NCI-H748 treated with DMSO at 0.1 percent for 48 hours (cell line): ENCODE measurements at regions not wholly inside any gene's neighbourhood (a gene's known extent, or its start where the extent isn't known, plus 50 kb on each side); places are given as distances from the start of the nearest gene placed in this dataset.

Experiments used
- DNase-seq: peaks from one replicate; lab custom pipeline; 2025; lab: John Stamatoyannopoulos, UW

GRCh38 chr4:30939684-30940083 is 219.5 kb downstream of the PCDH7 start:
- DNase-seq: no peak

- DNase-seq: no peak
Observed at GRCh38 chr4:30941641-30942040, 221.5 kb downstream of the PCDH7 start.

GRCh38 chr4:30943356-30943755 is 223.2 kb downstream of the PCDH7 start:
- no peak for DNase-seq

- no peak for DNase-seq
Observed at GRCh38 chr4:30945586-30945985, 225.4 kb downstream of the PCDH7 start.

- no peak for DNase-seq
Observed at GRCh38 chr4:30946288-30946687, 226.1 kb downstream of the PCDH7 start.

GRCh38 chr4:30948653-30949052 is 228.5 kb downstream of the PCDH7 start:
- no peak for DNase-seq

GRCh38 chr4:30950737-30951136 is 230.6 kb downstream of the PCDH7 start:
- DNase-seq: no peak

GRCh38 chr4:30952526-30953219 is 232.5 kb downstream of the PCDH7 start:
- no peak for DNase-seq

- no peak for DNase-seq
Observed at GRCh38 chr4:30953799-30954198, 233.6 kb downstream of the PCDH7 start.

- DNase-seq: no peak
Observed at GRCh38 chr4:30956916-30957315, 236.7 kb downstream of the PCDH7 start.

GRCh38 chr4:30957706-30958105 is 237.5 kb downstream of the PCDH7 start:
- DNase-seq: no peak

GRCh38 chr4:30959781-30960485 is 239.8 kb downstream of the PCDH7 start:
- no peak for DNase-seq

- no peak for DNase-seq
Observed at GRCh38 chr4:30962939-30963338, 242.8 kb downstream of the PCDH7 start.

GRCh38 chr4:30968926-30969325 is 248.8 kb downstream of the PCDH7 start:
- DNase-seq: no peak

GRCh38 chr4:30972542-30972941 is 252.4 kb downstream of the PCDH7 start:
- peak; percentile 48 for DNase-seq

- no peak for DNase-seq
Observed at GRCh38 chr4:30973993-30974392, 253.8 kb downstream of the PCDH7 start.

- DNase-seq: no peak
Observed at GRCh38 chr4:30979402-30979801, 259.2 kb downstream of the PCDH7 start.

GRCh38 chr4:30989508-30989907 is 269.3 kb downstream of the PCDH7 start:
- no peak for DNase-seq

- no peak for DNase-seq
Observed at GRCh38 chr4:30996841-30997240, 276.7 kb downstream of the PCDH7 start.

GRCh38 chr4:31005037-31005436 is 284.9 kb downstream of the PCDH7 start:
- DNase-seq: no peak

- no peak for DNase-seq
Observed at GRCh38 chr4:31007858-31008257, 287.7 kb downstream of the PCDH7 start.

- no peak for DNase-seq
Observed at GRCh38 chr4:31009926-31010325, 289.8 kb downstream of the PCDH7 start.

GRCh38 chr4:31015123-31015522 is 295.0 kb downstream of the PCDH7 start:
- no peak for DNase-seq
